Loucy (cell line): ENCODE measurements at regions not wholly inside any gene's neighbourhood (a gene's known extent, or its start where the extent isn't known, plus 50 kb on each side); places are given as distances from the start of the nearest gene placed in this dataset.

Experiments
- H2AFZ ChIP-seq: fragments of 200-600 bp; sonication (generic); 2 replicates; pipeline ENCODE4 v1.6.0; 2016; ENCODE audit warnings: antibody characterized with exemption, mild to moderate bottlenecking, low read length, moderate library complexity
- H3F3A ChIP-seq: fragments of 200-600 bp; 2 replicates; pipeline ENCODE4 v1.6.0; 2016; ENCODE audit warnings: antibody characterized with exemption, low read depth, mild to moderate bottlenecking
- H3K27me3 ChIP-seq: fragments of 200-600 bp; sonication (generic); 2 replicates; pipeline ENCODE4 v1.6.1; 2014; ENCODE audit warnings: low read length, mild to moderate bottlenecking; ENCODE audit not compliant: insufficient read depth, poor library complexity, severe bottlenecking
- H3K36me3 ChIP-seq: fragments of 200-600 bp; sonication (generic); 2 replicates; pipeline ENCODE4 v1.6.1; 2016; ENCODE audit warnings: low read length; ENCODE audit not compliant: insufficient read depth
- H3K4me1 ChIP-seq: fragments of 200-600 bp; sonication (generic); 2 replicates; pipeline ENCODE4 v1.5.1; 2014; ENCODE audit warnings: low read length, mild to moderate bottlenecking; ENCODE audit not compliant: insufficient read depth, poor library complexity, severe bottlenecking
- H3K4me2 ChIP-seq: fragments of 200-600 bp; sonication (generic); 2 replicates; pipeline ENCODE4 v1.6.0; 2014; ENCODE audit warnings: antibody characterized with exemption, low read length, low read depth, mild to moderate bottlenecking; ENCODE audit not compliant: poor library complexity, severe bottlenecking
- H3K4me3 ChIP-seq: fragments of 200-600 bp; sonication (generic); 2 replicates; pipeline ENCODE4 v1.5.1; 2014; ENCODE audit warnings: low read length, mild to moderate bottlenecking, mixed read lengths; ENCODE audit not compliant: poor library complexity, severe bottlenecking
- H3K79me2 ChIP-seq: fragments of 200-600 bp; sonication (generic); 2 replicates; pipeline ENCODE4 v1.6.1; 2014; ENCODE audit warnings: low read length; ENCODE audit not compliant: insufficient read depth
- H3K9ac ChIP-seq: fragments of 200-600 bp; sonication (generic); 2 replicates; pipeline ENCODE4 v1.6.0; 2014; ENCODE audit warnings: mild to moderate bottlenecking, low read depth, low read length, moderate library complexity; ENCODE audit not compliant: poor library complexity, severe bottlenecking
- H3K9me2 ChIP-seq: fragments of 200-600 bp; sonication (generic); replicated peaks from 2 replicates; pipeline ENCODE4 v1.6.1; 2016; ENCODE audit warnings: low read depth, low read length, mixed read lengths
- H3K9me3 ChIP-seq: fragments of 200-600 bp; sonication (generic); 2 replicates; pipeline ENCODE4 v1.6.1; 2014; ENCODE audit warnings: mild to moderate bottlenecking, antibody characterized with exemption, low read length, low read depth; ENCODE audit not compliant: insufficient read depth
- H4K20me1 ChIP-seq: fragments of 200-600 bp; sonication (generic); 2 replicates; pipeline ENCODE4 v1.6.0; 2014; ENCODE audit warnings: antibody characterized with exemption, low read length, mild to moderate bottlenecking; ENCODE audit not compliant: insufficient read depth, poor library complexity, severe bottlenecking
- CTCF ChIP-seq: fragments of 200-600 bp; sonication (generic); conservative IDR thresholded peaks from 2 replicates; pipeline ENCODE4 v1.5.1; 2014; ENCODE audit warnings: mild to moderate bottlenecking, antibody characterized with exemption, low read length
- EZH2phosphoT487 ChIP-seq: fragments of 200-600 bp; IDR thresholded peaks from 2 replicates; pipeline ENCODE4 v1.6.1; 2018; ENCODE audit warnings: antibody characterized with exemption, mild to moderate bottlenecking, moderate library complexity, borderline replicate concordance

GRCh38 chr2:12096051-12096787 lies 349.8 kb downstream of the LPIN1 start:
- Histone ChIP-seq H4K20me1 (no peaks in the 10 kb centered on the region), H3K79me2 (no peaks in the 10 kb centered on the region), H2AFZ (no peak overlapping the region), H3K4me1 (peaks cover 18% of the 10 kb centered on the region), H3F3A (no peaks in the 10 kb centered on the region), H3K36me3 (no peaks in the 10 kb centered on the region), H3K4me3 (no peak overlapping the region), H3K4me2 (no peak overlapping the region), H3K9me2 (no peaks in the 10 kb centered on the region), H3K27me3 (no peaks in the 10 kb centered on the region), H3K9me3 (no peaks in the 10 kb centered on the region), H3K9ac (no peak overlapping the region)
- no peak for TF ChIP-seq CTCF
- no peak for TF ChIP-seq EZH2phosphoT487

DNA sequence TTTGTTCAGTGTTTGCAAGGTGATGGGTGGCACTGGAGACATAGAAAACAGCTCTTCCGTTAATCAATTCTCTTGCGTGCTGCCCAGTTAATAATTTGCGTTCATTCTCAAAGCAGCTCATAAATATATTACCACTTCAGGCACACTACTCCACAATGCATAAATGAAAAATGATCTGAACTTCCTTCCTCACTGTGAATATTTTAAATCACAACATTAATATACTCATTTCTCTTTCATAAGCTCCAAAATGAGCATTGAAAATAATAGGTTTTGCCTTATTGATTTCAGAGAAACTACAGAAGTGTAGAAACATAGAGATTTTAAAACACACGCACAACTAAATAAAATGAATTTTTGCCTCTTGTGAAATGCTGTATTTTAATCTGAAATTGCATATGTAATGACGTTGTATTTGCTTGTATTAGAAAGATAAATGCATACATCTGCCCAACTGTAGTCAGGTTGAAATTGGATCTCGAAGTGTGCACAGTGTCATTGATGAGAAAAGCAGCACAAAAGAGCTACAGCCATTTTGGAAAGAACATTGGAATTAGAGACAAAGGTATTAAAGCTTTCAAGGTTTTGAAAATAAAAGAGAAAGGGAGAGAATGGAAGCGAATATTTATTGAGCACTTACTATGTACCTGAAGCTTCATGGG lies 350.5 kb downstream of the LPIN1 start:
- Histone ChIP-seq H3K4me2 (no peak overlapping the region), H3F3A (no peaks in the 10 kb centered on the region), H3K36me3 (no peaks in the 10 kb centered on the region), H2AFZ (0 out of 2 replicates have a peak overlapping the region, but pooled peaks have one; percentile 15), H3K4me1 (peaks cover 18% of the 10 kb centered on the region), H3K9me3 (no peaks in the 10 kb centered on the region), H3K4me3 (no peak overlapping the region), H3K79me2 (no peaks in the 10 kb centered on the region), H3K27me3 (no peaks in the 10 kb centered on the region), H3K9me2 (no peaks in the 10 kb centered on the region), H3K9ac (no peak overlapping the region), H4K20me1 (no peaks in the 10 kb centered on the region)
- TF ChIP-seq CTCF: no peak
- TF ChIP-seq EZH2phosphoT487: no peak

DNA sequence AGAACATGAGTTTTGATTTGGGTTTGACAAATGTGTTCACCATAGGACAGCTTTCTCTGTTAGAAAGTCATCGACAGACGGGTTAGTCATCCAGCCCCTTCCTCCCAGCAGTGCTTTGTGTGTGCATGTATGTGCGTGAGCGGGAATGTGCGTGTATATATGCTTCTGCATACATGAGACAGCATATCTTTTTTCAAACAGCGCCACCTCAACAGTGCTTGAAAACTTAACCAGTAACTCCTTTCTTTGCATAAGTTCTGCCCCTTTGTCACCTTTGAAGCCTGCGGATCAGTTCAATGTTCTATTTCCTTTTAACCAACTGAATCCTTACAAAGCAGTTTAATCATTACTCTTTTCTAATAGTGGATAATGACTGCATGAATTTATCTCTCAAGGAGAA lies 351.4 kb downstream of the LPIN1 start:
- Histone ChIP-seq H3F3A (no peaks in the 10 kb centered on the region), H3K36me3 (no peaks in the 10 kb centered on the region), H3K79me2 (no peaks in the 10 kb centered on the region), H3K9me3 (no peaks in the 10 kb centered on the region), H3K4me2 (no peak overlapping the region), H2AFZ (peak overlapping the region; percentile 15; the same call in 1 of the 2 replicates), H3K4me1 (peaks cover 18% of the 10 kb centered on the region), H4K20me1 (no peaks in the 10 kb centered on the region), H3K9me2 (no peaks in the 10 kb centered on the region), H3K4me3 (no peak overlapping the region), H3K27me3 (no peaks in the 10 kb centered on the region), H3K9ac (no peak overlapping the region)
- TF ChIP-seq EZH2phosphoT487 (no peak), CTCF (peak; percentile 9; the same call in 1 of the 2 replicates)
